K562 (cell line): ENCODE measurements at regions not wholly inside any gene's neighbourhood (a gene's known extent, or its start where the extent isn't known, plus 50 kb on each side); places are given as distances from the start of the nearest gene placed in this dataset.

Source experiments
- ATAC-seq: fragments of 200-7000 bp; cut with Tn5 transposase; 3 replicates; pipeline ENCODE4 v1.9.1; 2020; ENCODE audit warnings: moderate library complexity
- BruUV-seq: library from RNA; stranded (reverse); fragments of 400-500 nt; replicated peaks from 2 replicates; lab custom pipeline; 2021; lab: Mats Ljungman, UMichigan
- CTCF ChIA-PET: fragments of 300-600 bp; formaldehyde crosslinking; extraction: SDS; loops from one replicate; lab custom pipeline; 2021; ENCODE audit warnings: low intra/inter-chr PET ratio; lab: Yijun Ruan, JAX
- POLR2A ChIA-PET: fragments of 300-600, 350-650 bp; sonication (Branson Sonifier 250); formaldehyde crosslinking; extraction: SDS; loops from one replicate; lab custom pipeline; 2021; ENCODE audit warnings: antibody characterized with exemption, inconsistent platforms; lab: Yijun Ruan, JAX
- DNase-seq, 4 experiments: peaks; one replicate each; pipeline versions ENCODE4 v3.0.0 to v3.0.0-alpha.2; 2011 to 2018; ENCODE audit warnings: low spot score in 3 of 4, mixed read lengths in 3 of 4; ENCODE audit errors: extremely low read depth in 1 of 4
- FAIRE-seq: peaks from 2 replicates; lab custom pipeline; 2011; peaks lifted over from hg19 to GRCh38; lab: Jason Lieb, UNC
- H2AFZ ChIP-seq: 2 replicates; pipeline ENCODE4 v1.6.0; 2011; ENCODE audit warnings: low read depth, low read length, control low read depth, inconsistent platforms
- H3K27ac ChIP-seq: fragments of 200-600 bp; 3 replicates; pipeline ENCODE4 v1.8.0; 2011; ENCODE audit warnings: low read depth, mild to moderate bottlenecking, control low read depth, inconsistent platforms, low read length, moderate library complexity, mixed read lengths; ENCODE audit errors: extremely low read depth
- H3K27me3 ChIP-seq, 2 experiments: fragments of 300-600 bp in 1 of 2; 2 replicates in 1 of 2; 3 replicates in 1 of 2; pipeline versions ENCODE4 v1.6.0 to v1.8.0; 2011; ENCODE audit warnings: inconsistent platforms in 2 of 2, low read length in 2 of 2, mild to moderate bottlenecking in 1 of 2, mixed read lengths in 1 of 2, moderate library complexity in 1 of 2; ENCODE audit not compliant: control insufficient read depth in 2 of 2, insufficient read depth in 2 of 2
- H3K36me3 ChIP-seq: fragments of 300-600 bp; 3 replicates; pipeline ENCODE4 v1.8.0; 2011; ENCODE audit warnings: mild to moderate bottlenecking, low read length, inconsistent platforms; ENCODE audit not compliant: control insufficient read depth, insufficient read depth
- H3K4me1 ChIP-seq, 2 experiments: fragments of 200-600 bp in 1 of 2; replicated peaks in 1 of 2; 2 replicates in 1 of 2; 3 replicates in 1 of 2; pipeline versions ENCODE4 v1.5.1 to v1.8.0; 2011; ENCODE audit warnings: inconsistent platforms in 2 of 2, low read length in 2 of 2, mild to moderate bottlenecking in 1 of 2, mixed read lengths in 1 of 2, moderate library complexity in 1 of 2; ENCODE audit not compliant: control insufficient read depth in 2 of 2, insufficient read depth in 2 of 2
- H3K4me2 ChIP-seq: 2 replicates; pipeline ENCODE4 v1.6.1; 2011; ENCODE audit warnings: low read length, control low read depth, inconsistent platforms, mixed read lengths; ENCODE audit not compliant: insufficient read depth
- H3K4me3 ChIP-seq: fragments of 200-600 bp; sonication (generic), shearing (Covaris generic); 2 replicates; pipeline ENCODE4 v1.5.1; 2016; ENCODE audit warnings: control low read depth, inconsistent platforms
- H3K79me2 ChIP-seq: fragments of 200-600 bp; 3 replicates; pipeline ENCODE4 v1.8.0; 2011; ENCODE audit warnings: low read length, inconsistent platforms; ENCODE audit not compliant: control insufficient read depth, insufficient read depth
- H3K9ac ChIP-seq, 2 experiments: 2 replicates each; pipeline versions ENCODE4 v1.6.0 to v1.6.1; 2011; ENCODE audit warnings: low read depth in 2 of 2, low read length in 2 of 2, control low read depth in 1 of 2, inconsistent platforms in 1 of 2, mild to moderate bottlenecking in 1 of 2, mixed read lengths in 1 of 2; ENCODE audit not compliant: insufficient read depth in 1 of 2
- H3K9me1 ChIP-seq: one replicate; pipeline ENCODE4 v1.6.0; 2011; ENCODE audit warnings: inconsistent platforms, mild to moderate bottlenecking, low read length, moderate library complexity; ENCODE audit not compliant: control insufficient read depth, insufficient read depth
- H3K9me3 ChIP-seq: replicated peaks from 2 replicates; pipeline ENCODE4 v1.5.1; 2011; ENCODE audit warnings: low read depth, low read length, inconsistent platforms; ENCODE audit not compliant: control insufficient read depth, insufficient read depth
- H4K20me1 ChIP-seq: replicated peaks from 2 replicates; pipeline ENCODE4 v1.6.1; 2011; ENCODE audit warnings: low read length, inconsistent platforms, mixed read lengths; ENCODE audit not compliant: control insufficient read depth, insufficient read depth
- BACH1 ChIP-seq: fragments of 200-800 bp; sonication (Bioruptor generic); IDR thresholded peaks from 2 replicates; pipeline ENCODE4 v1.6.1; 2016; ENCODE audit warnings: missing genetic modification characterization, missing compliant biosample characterization
- BCOR ChIP-seq: fragments of 450-650 bp; IDR thresholded peaks from 2 replicates; pipeline ENCODE4 v1.6.1; 2016
- BRCA1 ChIP-seq, 2 experiments: fragments of 450-650 bp in 1 of 2; sonication (generic) in 1 of 2; formaldehyde crosslinking in 1 of 2; IDR thresholded peaks; 2 replicates each; pipeline versions ENCODE4 v1.5.0 to v1.6.1; 2017 to 2020; ENCODE audit warnings: mild to moderate bottlenecking in 1 of 2, missing genetic modification reagents in 1 of 2
- CAMTA2 ChIP-seq: fragments of 250-450 bp; sonication (Bioruptor Pico); conservative IDR thresholded peaks from 2 replicates; pipeline ENCODE4 v1.5.1; 2022
- CREM ChIP-seq: IDR thresholded peaks from 2 replicates; pipeline ENCODE4 v1.6.1; 2014; ENCODE audit warnings: antibody characterized with exemption, low read depth
- DNMT1 ChIP-seq: fragments of 450-650 bp; IDR thresholded peaks from 2 replicates; pipeline ENCODE4 v1.6.1; 2016; ENCODE audit warnings: antibody characterized with exemption, mild to moderate bottlenecking
- ELF2 ChIP-seq: fragments of 250-450 bp; sonication (Bioruptor Pico); IDR thresholded peaks from 2 replicates; pipeline ENCODE4 v1.5.0; 2021; ENCODE audit warnings: mild to moderate bottlenecking
- ERF ChIP-seq: fragments of 450-650 bp; formaldehyde crosslinking; IDR thresholded peaks from 2 replicates; pipeline ENCODE4 v1.4.0; 2020; ENCODE audit warnings: mild to moderate bottlenecking, mixed read lengths
- HLTF ChIP-seq: fragments of 450-650 bp; IDR thresholded peaks from 2 replicates; pipeline ENCODE4 v1.6.1; 2016
- KAT2B ChIP-seq: IDR thresholded peaks from one replicate; pipeline ENCODE4 v1.6.1; 2012; ENCODE audit warnings: low read depth, mild to moderate bottlenecking, control low read depth, inconsistent platforms, low read length, moderate library complexity
- LEF1 ChIP-seq: fragments of 450-650 bp; IDR thresholded peaks from 2 replicates; pipeline ENCODE4 v1.6.1; 2016; ENCODE audit warnings: mild to moderate bottlenecking
- MYBL2 ChIP-seq, 2 experiments: fragments of 450-650 bp in 1 of 2; sonication (generic) in 1 of 2; formaldehyde crosslinking in 1 of 2; IDR thresholded peaks; 2 replicates each; pipeline versions ENCODE4 v1.6.1 to v1.8.1; 2017 to 2022; ENCODE audit warnings: borderline replicate concordance in 1 of 2, inconsistent platforms in 1 of 2, low read depth in 1 of 2, mild to moderate bottlenecking in 1 of 2, missing genetic modification reagents in 1 of 2, moderate library complexity in 1 of 2
- POLR2B ChIP-seq: fragments of 450-650 bp; IDR thresholded peaks from 2 replicates; pipeline ENCODE4 v1.6.1; 2018; ENCODE audit warnings: low read depth; ENCODE audit not compliant: partially characterized antibody
- PTRF ChIP-seq: fragments of 450-650 bp; IDR thresholded peaks from 2 replicates; pipeline ENCODE4 v1.6.1; 2016; ENCODE audit warnings: mild to moderate bottlenecking, missing genetic modification characterization, missing compliant biosample characterization
- RBM25 ChIP-seq: fragments of 200-400 bp; formaldehyde crosslinking; IDR thresholded peaks from 2 replicates; pipeline ENCODE4 v1.6.1; 2018; ENCODE audit warnings: low read length, low read depth, moderate library complexity; ENCODE audit not compliant: severe bottlenecking
- WHSC1 ChIP-seq: IDR thresholded peaks from one replicate; pipeline ENCODE4 v1.6.1; 2012; ENCODE audit warnings: low read length, control low read depth, inconsistent platforms
- ZBED1 ChIP-seq: IDR thresholded peaks from 2 replicates; pipeline ENCODE4 v1.6.1; 2014
- ZNF311 ChIP-seq: fragments of 250-450 bp; sonication (Bioruptor Pico); IDR thresholded peaks from 2 replicates; pipeline ENCODE4 v1.4.0; 2020; ENCODE audit warnings: mild to moderate bottlenecking, moderate library complexity
- WGBS: fragments of 100-300 bp; shearing (Covaris generic); methylation state at CpG from one replicate; pipeline ENCODE4 v1.1.6; 2016; ENCODE audit warnings: low coverage, mixed read lengths; ENCODE audit not compliant: insufficient coverage; ENCODE audit errors: missing lambda C conversion rate; 5-methylcytosine and 5-hydroxymethylcytosine counted together
- in situ Hi-C: fragments of 300-500 bp; cut with MboI; formaldehyde crosslinking; loops from 4 replicates; pipeline ENCODE4 v1.15.0; 2018; ENCODE audit warnings: inconsistent platforms, mixed read lengths
- intact Hi-C: fragments of 100-400 bp; cut with micrococcal nuclease; formaldehyde crosslinking; loops from 2 replicates; pipeline ENCODE4 v1.14.2; 2022
- TF ChIP-seq, protein P1 (sequence below): sonication (generic); formaldehyde crosslinking; IDR thresholded peaks from 2 replicates; pipeline ENCODE4 v1.8.0; 2022; ENCODE audit warnings: missing genetic modification reagents, mild to moderate bottlenecking, borderline replicate concordance
- TF ChIP-seq, protein P2 (sequence below): sonication (generic); formaldehyde crosslinking; IDR thresholded peaks from 2 replicates; pipeline ENCODE4 v1.5.0; 2020; ENCODE audit warnings: missing genetic modification reagents
- TF ChIP-seq, protein P3 (sequence below): fragments of 450-650 bp; conservative IDR thresholded peaks from 2 replicates; pipeline ENCODE4 v1.6.1; 2016; ENCODE audit warnings: missing genetic modification characterization, low read depth, mild to moderate bottlenecking, missing compliant biosample characterization, moderate library complexity

DNA sequence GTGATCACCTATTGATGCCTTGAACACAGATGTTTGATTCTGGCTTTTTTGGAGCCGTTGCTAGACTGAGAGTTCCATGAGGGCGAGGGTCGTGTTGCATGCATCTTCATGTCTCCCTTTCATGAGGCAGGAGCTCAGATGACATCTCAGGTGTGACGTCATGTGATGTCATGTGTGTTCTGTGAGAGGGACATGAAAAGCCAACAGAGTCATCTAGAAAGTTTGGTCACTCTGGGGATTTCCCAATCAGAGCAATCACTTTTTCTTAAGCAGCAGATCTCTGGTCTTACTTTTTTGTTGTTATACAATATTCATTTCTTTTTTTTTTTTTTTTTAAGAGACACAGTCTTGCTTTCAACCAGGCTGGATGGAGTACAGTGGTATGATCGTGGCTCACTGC, 411.8 kb downstream of the PREX1 start (continued):
- TF ChIP-seq, protein P1, sequence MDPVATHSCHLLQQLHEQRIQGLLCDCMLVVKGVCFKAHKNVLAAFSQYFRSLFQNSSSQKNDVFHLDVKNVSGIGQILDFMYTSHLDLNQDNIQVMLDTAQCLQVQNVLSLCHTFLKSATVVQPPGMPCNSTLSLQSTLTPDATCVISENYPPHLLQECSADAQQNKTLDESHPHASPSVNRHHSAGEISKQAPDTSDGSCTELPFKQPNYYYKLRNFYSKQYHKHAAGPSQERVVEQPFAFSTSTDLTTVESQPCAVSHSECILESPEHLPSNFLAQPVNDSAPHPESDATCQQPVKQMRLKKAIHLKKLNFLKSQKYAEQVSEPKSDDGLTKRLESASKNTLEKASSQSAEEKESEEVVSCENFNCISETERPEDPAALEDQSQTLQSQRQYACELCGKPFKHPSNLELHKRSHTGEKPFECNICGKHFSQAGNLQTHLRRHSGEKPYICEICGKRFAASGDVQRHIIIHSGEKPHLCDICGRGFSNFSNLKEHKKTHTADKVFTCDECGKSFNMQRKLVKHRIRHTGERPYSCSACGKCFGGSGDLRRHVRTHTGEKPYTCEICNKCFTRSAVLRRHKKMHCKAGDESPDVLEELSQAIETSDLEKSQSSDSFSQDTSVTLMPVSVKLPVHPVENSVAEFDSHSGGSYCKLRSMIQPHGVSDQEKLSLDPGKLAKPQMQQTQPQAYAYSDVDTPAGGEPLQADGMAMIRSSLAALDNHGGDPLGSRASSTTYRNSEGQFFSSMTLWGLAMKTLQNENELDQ (CRISPR knock-in tag), result no peak
- TF ChIP-seq POLR2B, result no peak
- TF ChIP-seq KAT2B, result no peak
- TF ChIP-seq MYBL2 (IDR thresholded peaks at IDR 0.05; ENCODE audit: low read depth), result no peak
- no peak for TF ChIP-seq MYBL2 (CRISPR knock-in tag; IDR thresholded peaks at IDR 0.05; ENCODE audit: borderline replicate concordance)
- TF ChIP-seq ELF2 (CRISPR knock-in tag), result no peak
- no peak for TF ChIP-seq PTRF (tag)
- TF ChIP-seq CREM, result peak; percentile 60
- no peak for TF ChIP-seq BCOR

DNA sequence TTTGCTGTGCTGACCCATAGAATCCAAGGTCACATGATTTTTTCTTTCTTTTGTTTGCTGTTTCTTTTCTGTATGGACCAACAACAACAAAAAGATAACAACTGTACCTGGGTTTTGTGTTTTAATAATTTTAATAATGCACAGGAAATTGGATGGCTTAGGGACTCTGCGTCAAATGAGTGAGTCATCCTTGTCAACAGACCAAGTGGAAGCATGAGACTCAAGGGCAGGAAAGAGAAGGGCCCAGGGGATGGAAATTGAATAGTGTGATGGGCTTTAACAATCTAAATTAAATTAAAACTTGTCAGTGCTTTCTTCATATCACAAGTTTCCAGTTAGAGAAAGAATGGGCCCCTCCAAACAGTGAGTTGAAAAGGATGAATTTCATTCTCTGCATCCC, 413.0 kb downstream of the PREX1 start:
- H3K36me3 ChIP-seq, result no peaks in the 10 kb centered on the region
- no peaks in the 10 kb centered on the region for H3K4me1 ChIP-seq
- CTCF ChIA-PET, result no interaction called here
- H3K9ac ChIP-seq, result no peak overlapping the region
- no peaks in the 10 kb centered on the region for H3K79me2 ChIP-seq
- H2AFZ ChIP-seq, result no peak overlapping the region
- ATAC-seq, result no peak
- peaks cover 0 to 5% of the 10 kb centered on the region in 2 experiments; a peak in 2 of 5 replicates for H3K27me3 ChIP-seq
- intact Hi-C loops (no loop called here), in situ Hi-C loops (no loop called here)
- H3K4me3 ChIP-seq, result no peak overlapping the region
- no peaks in the 10 kb centered on the region for H4K20me1 ChIP-seq
- 0% methylated on average over 1 of the region's 1 CpG for WGBS
- H3K9me3 ChIP-seq, result no peaks in the 10 kb centered on the region
- H3K9me1 ChIP-seq, result no peaks in the 10 kb centered on the region
- no peak for FAIRE-seq
- DNase-seq, result no peak
- POLR2A ChIA-PET, result no interaction called here
- no peak overlapping the region for H3K4me2 ChIP-seq
- H3K27ac ChIP-seq, result no peak overlapping the region
- no TSS peak for BruUV-seq
- TF ChIP-seq WHSC1 (no peak), RBM25 (no peak), DNMT1 (no peak), CAMTA2 (CRISPR knock-in tag) (no peak), ERF (CRISPR knock-in tag) (no peak), BACH1 (tag) (no peak), ZBED1 (no peak), BRCA1 (IDR thresholded peaks at IDR 0.05) (no peak), BRCA1 (CRISPR knock-in tag; IDR thresholded peaks at IDR 0.05) (no peak), ZNF311 (no peak), LEF1 (no peak), HLTF (no peak)
- TF ChIP-seq, protein P2, sequence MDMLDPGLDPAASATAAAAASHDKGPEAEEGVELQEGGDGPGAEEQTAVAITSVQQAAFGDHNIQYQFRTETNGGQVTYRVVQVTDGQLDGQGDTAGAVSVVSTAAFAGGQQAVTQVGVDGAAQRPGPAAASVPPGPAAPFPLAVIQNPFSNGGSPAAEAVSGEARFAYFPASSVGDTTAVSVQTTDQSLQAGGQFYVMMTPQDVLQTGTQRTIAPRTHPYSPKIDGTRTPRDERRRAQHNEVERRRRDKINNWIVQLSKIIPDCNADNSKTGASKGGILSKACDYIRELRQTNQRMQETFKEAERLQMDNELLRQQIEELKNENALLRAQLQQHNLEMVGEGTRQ (CRISPR knock-in tag), result no peak
- TF ChIP-seq, protein P3, sequence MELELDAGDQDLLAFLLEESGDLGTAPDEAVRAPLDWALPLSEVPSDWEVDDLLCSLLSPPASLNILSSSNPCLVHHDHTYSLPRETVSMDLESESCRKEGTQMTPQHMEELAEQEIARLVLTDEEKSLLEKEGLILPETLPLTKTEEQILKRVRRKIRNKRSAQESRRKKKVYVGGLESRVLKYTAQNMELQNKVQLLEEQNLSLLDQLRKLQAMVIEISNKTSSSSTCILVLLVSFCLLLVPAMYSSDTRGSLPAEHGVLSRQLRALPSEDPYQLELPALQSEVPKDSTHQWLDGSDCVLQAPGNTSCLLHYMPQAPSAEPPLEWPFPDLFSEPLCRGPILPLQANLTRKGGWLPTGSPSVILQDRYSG (tag), result no peak
